ENCODE measurements at regions not wholly inside any gene's neighbourhood (a gene's known extent, or its start where the extent isn't known, plus 50 kb on each side); places are given as distances from the start of the nearest gene placed in this dataset.

GRCh38 chr1:60994828-60995492, 87.4 kb upstream of the NFIA start:
- TF ChIP-seq POLR2A (IDR thresholded peaks at IDR 0.05; ENCODE audit: low read depth, low read length), result no peak
- no peak for DNase-seq (ENCODE audit: insufficient read length, low spot score)
- no peak for FAIRE-seq

GRCh38 chr1:60994369-60994768, 88.0 kb upstream of the NFIA start:
- TF ChIP-seq POLR2A (IDR thresholded peaks at IDR 0.05; ENCODE audit: low read depth, low read length), result no peak
- FAIRE-seq, result no peak
- no peak for DNase-seq (ENCODE audit: insufficient read length, low spot score)

GRCh38 chr1:60992165-60992564, 90.2 kb upstream of the NFIA start:
- FAIRE-seq, result no peak
- TF ChIP-seq POLR2A (IDR thresholded peaks at IDR 0.05; ENCODE audit: low read depth, low read length), result no peak
- no peak for DNase-seq (ENCODE audit: insufficient read length, low spot score)

GRCh38 chr1:60990714-60991090, 91.7 kb upstream of the NFIA start:
- DNase-seq (ENCODE audit: insufficient read length, low spot score), result no peak
- no peak for TF ChIP-seq POLR2A (IDR thresholded peaks at IDR 0.05; ENCODE audit: low read depth, low read length)
- no peak for FAIRE-seq

GRCh38 chr1:60989749-60990713, 92.3 kb upstream of the NFIA start:
- FAIRE-seq (no peak), DNase-seq (ENCODE audit: insufficient read length, low spot score) (peak; percentile 20)
- TF ChIP-seq POLR2A (IDR thresholded peaks at IDR 0.05; ENCODE audit: low read depth, low read length), result no peak

- FAIRE-seq (no peak), DNase-seq (ENCODE audit: insufficient read length, low spot score) (no peak)
- no peak for TF ChIP-seq POLR2A (IDR thresholded peaks at IDR 0.05; ENCODE audit: low read depth, low read length)
These were observed 93.5 kb upstream of the NFIA start for GRCh38 chr1:60988891-60989290.

GRCh38 chr1:60987904-60988303, 94.5 kb upstream of the NFIA start:
- TF ChIP-seq POLR2A (IDR thresholded peaks at IDR 0.05; ENCODE audit: low read depth, low read length), result no peak
- DNase-seq (ENCODE audit: insufficient read length, low spot score) (no peak), FAIRE-seq (no peak)

- no peak for TF ChIP-seq POLR2A (IDR thresholded peaks at IDR 0.05; ENCODE audit: low read depth, low read length)
- no peak for FAIRE-seq
- DNase-seq (ENCODE audit: insufficient read length, low spot score), result no peak
These were observed 98.1 kb upstream of the NFIA start for GRCh38 chr1:60984062-60984799.

GRCh38 chr1:60983701-60984061, 98.7 kb upstream of the NFIA start:
- TF ChIP-seq POLR2A (IDR thresholded peaks at IDR 0.05; ENCODE audit: low read depth, low read length), result no peak
- DNase-seq (ENCODE audit: insufficient read length, low spot score) (no peak), FAIRE-seq (no peak)

GRCh38 chr1:60982539-60982938, 99.8 kb upstream of the NFIA start:
- no peak for DNase-seq (ENCODE audit: insufficient read length, low spot score)
- no peak for TF ChIP-seq POLR2A (IDR thresholded peaks at IDR 0.05; ENCODE audit: low read depth, low read length)
- FAIRE-seq, result no peak

GRCh38 chr1:60981357-60981756, 101.0 kb upstream of the NFIA start:
- TF ChIP-seq POLR2A (IDR thresholded peaks at IDR 0.05; ENCODE audit: low read depth, low read length), result no peak
- no peak for FAIRE-seq
- no peak for DNase-seq (ENCODE audit: insufficient read length, low spot score)

- DNase-seq (ENCODE audit: insufficient read length, low spot score) (peak; percentile 17), FAIRE-seq (no peak)
- TF ChIP-seq POLR2A (IDR thresholded peaks at IDR 0.05; ENCODE audit: low read depth, low read length), result no peak
These were observed 103.7 kb upstream of the NFIA start for GRCh38 chr1:60978421-60979357.

- DNase-seq (ENCODE audit: insufficient read length, low spot score) (no peak), FAIRE-seq (no peak)
These were observed 104.7 kb upstream of the NFIA start for GRCh38 chr1:60977661-60978060.

More at GRCh38 chr1:60977661-60978060, 104.7 kb upstream of the NFIA start:
- TF ChIP-seq POLR2A (IDR thresholded peaks at IDR 0.05; ENCODE audit: low read depth, low read length), result no peak
